H1 (cell line): ENCODE measurements at regions not wholly inside any gene's neighbourhood (a gene's known extent, or its start where the extent isn't known, plus 50 kb on each side); places are given as distances from the start of the nearest gene placed in this dataset.

Experiments
- CTCF ChIA-PET: fragments of 300-600 bp; sonication (Branson Sonifier 250); formaldehyde crosslinking; loops from one replicate; lab custom pipeline; 2021; ENCODE audit not compliant: partially characterized antibody; lab: Charles Lee
- POLR2A ChIA-PET: fragments of 300-600 bp; sonication (Branson Sonifier 250); formaldehyde crosslinking; loops from one replicate; lab custom pipeline; 2021; ENCODE audit warnings: inconsistent platforms; ENCODE audit not compliant: partially characterized antibody; lab: Charles Lee
- DNase-seq, 2 experiments: peaks; one replicate each; pipeline versions ENCODE4 v3.0.0 to v3.0.0-alpha.2; 2010 to 2022; ENCODE audit warnings: low spot score in 2 of 2, low read depth in 1 of 2, mixed read lengths in 1 of 2
- FAIRE-seq: peaks from 2 replicates; lab custom pipeline; 2011; peaks lifted over from hg19 to GRCh38; lab: Jason Lieb, UNC
- H2AFZ ChIP-seq: 2 replicates; pipeline ENCODE4 v1.8.1; 2012; ENCODE audit warnings: low read length, inconsistent platforms
- H2AK5ac ChIP-seq: 2 replicates; pipeline ENCODE4 v1.6.1; 2013; ENCODE audit warnings: low read depth, low read length
- H2BK120ac ChIP-seq: replicated peaks from 2 replicates; pipeline ENCODE3; 2013; ENCODE audit warnings: low read depth, low read length, inconsistent platforms
- H2BK12ac ChIP-seq: 2 replicates; pipeline ENCODE4 v1.6.1; 2013; ENCODE audit warnings: low read depth, low read length
- H2BK15ac ChIP-seq: 2 replicates; pipeline ENCODE4 v1.6.1; 2013; ENCODE audit warnings: low read length
- H2BK20ac ChIP-seq: 2 replicates; pipeline ENCODE4 v1.6.1; 2013; ENCODE audit warnings: low read length
- H2BK5ac ChIP-seq: 2 replicates; pipeline ENCODE4 v1.6.1; 2013; ENCODE audit warnings: low read depth, low read length
- H3K14ac ChIP-seq: 2 replicates; pipeline ENCODE4 v1.6.1; 2013; ENCODE audit warnings: inconsistent platforms; ENCODE audit not compliant: insufficient read length
- H3K18ac ChIP-seq: 2 replicates; pipeline ENCODE4 v1.6.1; 2013; ENCODE audit warnings: low read length; ENCODE audit errors: extremely low read depth
- H3K23ac ChIP-seq: 2 replicates; pipeline ENCODE4 v1.6.1; 2013; ENCODE audit warnings: inconsistent platforms; ENCODE audit not compliant: insufficient read length
- H3K23me2 ChIP-seq: 2 replicates; pipeline ENCODE4 v1.6.1; 2013; ENCODE audit warnings: low read depth, low read length
- H3K27ac ChIP-seq: 2 replicates; pipeline ENCODE4 v1.6.1; 2011; ENCODE audit warnings: low read depth, low read length, inconsistent platforms
- H3K27me3 ChIP-seq, 4 experiments: replicated peaks in 1 of 4; 1 replicate in 1 of 4; 2 replicates in 3 of 4; pipeline versions ENCODE4 v1.6.1 to v1.8.1; 2011 to 2013; ENCODE audit warnings: low read length in 3 of 4, mild to moderate bottlenecking in 3 of 4, inconsistent platforms in 2 of 4, mixed read lengths in 2 of 4, moderate library complexity in 1 of 4; ENCODE audit not compliant: control insufficient read depth in 3 of 4, insufficient read depth in 3 of 4; ENCODE audit errors: extremely low read depth in 1 of 4
- H3K36me3 ChIP-seq, 4 experiments: 2 replicates each; pipeline versions ENCODE4 v1.6.1 to v1.8.1; 2011 to 2013; ENCODE audit warnings: mild to moderate bottlenecking in 4 of 4, low read length in 3 of 4, moderate library complexity in 2 of 4, control low read depth in 1 of 4, inconsistent platforms in 1 of 4; ENCODE audit not compliant: insufficient read depth in 4 of 4, control insufficient read depth in 2 of 4
- H3K4ac ChIP-seq: replicated peaks from 2 replicates; pipeline ENCODE3; 2013; ENCODE audit warnings: low read length, low read depth, mixed read lengths, inconsistent platforms; ENCODE audit not compliant: insufficient read length
- H3K4me1 ChIP-seq, 4 experiments: replicated peaks in 1 of 4; 1 replicate in 1 of 4; 2 replicates in 3 of 4; pipeline versions ENCODE4 v1.6.1 to v1.8.1; 2011 to 2013; ENCODE audit warnings: low read length in 3 of 4, inconsistent platforms in 2 of 4, mixed read lengths in 1 of 4; ENCODE audit not compliant: insufficient read depth in 4 of 4, control insufficient read depth in 3 of 4
- H3K4me2 ChIP-seq, 2 experiments: 2 replicates each; pipeline versions ENCODE4 v1.6.1 to v1.8.1; 2011 to 2013; ENCODE audit warnings: low read depth in 2 of 2, low read length in 2 of 2, control low read depth in 1 of 2, inconsistent platforms in 1 of 2, mild to moderate bottlenecking in 1 of 2; ENCODE audit not compliant: insufficient read depth in 1 of 2
- H3K4me3 ChIP-seq, 4 experiments: fragments of 200-600, 300-600 bp in 1 of 4; sonication (generic), shearing (Covaris generic), sonication (Bioruptor Twin) in 1 of 4; 2 replicates each; pipeline versions ENCODE4 v1.5.1 to v1.8.1; 2011 to 2016; ENCODE audit warnings: low read length in 4 of 4, low read depth in 3 of 4, control low read depth in 2 of 4, inconsistent platforms in 2 of 4, mild to moderate bottlenecking in 2 of 4, mixed read lengths in 1 of 4, moderate library complexity in 1 of 4; ENCODE audit not compliant: insufficient read depth in 2 of 4; ENCODE audit errors: extremely low read depth in 1 of 4
- H3K56ac ChIP-seq: replicated peaks from 2 replicates; pipeline ENCODE3; 2013; ENCODE audit warnings: low read depth, mild to moderate bottlenecking, mixed read lengths, low read length, inconsistent platforms; ENCODE audit not compliant: insufficient read length
- H3K79me1 ChIP-seq: 2 replicates; pipeline ENCODE4 v1.6.1; 2013; ENCODE audit warnings: low read depth, low read length, control low read depth
- H3K79me2 ChIP-seq, 2 experiments: 2 replicates each; pipeline versions ENCODE4 v1.6.1 to v1.8.1; 2012 to 2013; ENCODE audit warnings: low read length in 2 of 2, mild to moderate bottlenecking in 2 of 2, inconsistent platforms in 1 of 2; ENCODE audit not compliant: insufficient read depth in 2 of 2, control insufficient read depth in 1 of 2
- H3K9ac ChIP-seq, 4 experiments: replicated peaks in 1 of 4; 1 replicate in 1 of 4; 2 replicates in 3 of 4; pipeline versions ENCODE4 v1.6.1 to v1.8.1; 2011 to 2013; ENCODE audit warnings: low read depth in 3 of 4, low read length in 3 of 4, control low read depth in 2 of 4, mild to moderate bottlenecking in 2 of 4, moderate library complexity in 2 of 4, inconsistent platforms in 1 of 4; ENCODE audit errors: extremely low read depth in 1 of 4
- H3K9me3 ChIP-seq, 2 experiments: 2 replicates each; pipeline versions ENCODE4 v1.6.1 to v1.8.1; 2012 to 2013; ENCODE audit warnings: mild to moderate bottlenecking in 2 of 2, moderate library complexity in 2 of 2, control low read depth in 1 of 2, inconsistent platforms in 1 of 2, low read depth in 1 of 2, low read length in 1 of 2, mixed read lengths in 1 of 2; ENCODE audit not compliant: insufficient read depth in 2 of 2
- H4K20me1 ChIP-seq, 2 experiments: replicated peaks in 1 of 2; 2 replicates each; pipeline versions ENCODE3 to v1.8.1; 2011 to 2013; ENCODE audit warnings: inconsistent platforms in 2 of 2, low read length in 2 of 2, mild to moderate bottlenecking in 1 of 2; ENCODE audit not compliant: insufficient read depth in 2 of 2, control insufficient read depth in 1 of 2
- H4K5ac ChIP-seq: 2 replicates; pipeline ENCODE4 v1.6.1; 2013; ENCODE audit warnings: low read length, low read depth, mixed read lengths, inconsistent platforms; ENCODE audit not compliant: insufficient read length
- H4K8ac ChIP-seq: 2 replicates; pipeline ENCODE4 v1.8.0; 2013; ENCODE audit warnings: mild to moderate bottlenecking, moderate library complexity, low read length, inconsistent platforms; ENCODE audit not compliant: insufficient read depth; ENCODE audit errors: extremely low read depth
- H4K91ac ChIP-seq: replicated peaks from 2 replicates; pipeline ENCODE3; 2013; ENCODE audit warnings: low read length, mixed read lengths, inconsistent platforms; ENCODE audit not compliant: insufficient read length
- CHD2 ChIP-seq: IDR thresholded peaks from 2 replicates; pipeline ENCODE4 v1.6.1; 2012; ENCODE audit warnings: low read length, improper control_type of control experiment
- EGR1 ChIP-seq: IDR thresholded peaks from 2 replicates; pipeline ENCODE4 v1.6.1; 2011; ENCODE audit warnings: low read depth, low read length, borderline replicate concordance
- EZH2 ChIP-seq: fragments of 200-600 bp; sonication (generic); IDR thresholded peaks from 2 replicates; pipeline ENCODE4 v1.7.1; 2012; ENCODE audit warnings: low read depth, mild to moderate bottlenecking, moderate library complexity, low read length, inconsistent platforms; ENCODE audit not compliant: severe bottlenecking
- NANOG ChIP-seq: IDR thresholded peaks from 2 replicates; pipeline ENCODE4 v1.6.1; 2011; ENCODE audit warnings: low read length, low read depth, mild to moderate bottlenecking, inconsistent platforms; ENCODE audit not compliant: insufficient read depth, poor library complexity, severe bottlenecking
- RBBP5 ChIP-seq: IDR thresholded peaks from 2 replicates; pipeline ENCODE4 v1.7.1; 2012; ENCODE audit warnings: low read depth, mild to moderate bottlenecking, inconsistent platforms, low read length, moderate library complexity, borderline replicate concordance
- WGBS, 2 experiments: shearing (Covaris generic) in 1 of 2; methylation state at CpG; one replicate each; pipeline versions ENCODE4 v1.1.6 to v1.1.7; 2013 to 2015; ENCODE audit warnings: low lambda C conversion rate in 2 of 2, mixed read lengths in 2 of 2, inconsistent platforms in 1 of 2, low coverage in 1 of 2, missing lambda C conversion rate in 1 of 2; ENCODE audit not compliant: insufficient replicate concordance in 2 of 2, insufficient coverage in 1 of 2, insufficient read length in 1 of 2; ENCODE audit errors: extremely low coverage in 1 of 2, missing lambda C conversion rate in 1 of 2; 5-methylcytosine and 5-hydroxymethylcytosine counted together

- no peak for FAIRE-seq
Measured at GRCh38 chr22:45073064-45073463, 63.3 kb upstream of the PHF21B start.

More at GRCh38 chr22:45073064-45073463, 63.3 kb upstream of the PHF21B start:
- H3K9ac ChIP-seq, result no peak overlapping the region
- H4K8ac ChIP-seq, result no peak overlapping the region; the same call in 1 of the 2 replicates
- H3K36me3 ChIP-seq, result no peaks in the 10 kb centered on the region
- H3K79me1 ChIP-seq, result 0 out of 2 replicates have a peak, but pooled peaks cover 2% of the 10 kb centered on the region
- no peak overlapping the region for H3K23ac ChIP-seq
- no peak overlapping the region for H3K56ac ChIP-seq
- H2AK5ac ChIP-seq, result 0 out of 2 replicates have a peak overlapping the region, but pooled peaks have one; percentile 6
- H2BK5ac ChIP-seq, result peak overlapping the region; percentile 75
- H2BK15ac ChIP-seq, result peak overlapping the region; percentile 29; the same call in 1 of the 2 replicates
- H2AFZ ChIP-seq, result no peak overlapping the region
- peak overlapping the region; percentile 33 to 50; a peak in 3 of 4 replicates for H3K4me2 ChIP-seq
- H3K23me2 ChIP-seq, result peaks cover 2% of the 10 kb centered on the region; the same call in 1 of the 2 replicates
- peaks cover 0 to 2% of the 10 kb centered on the region in 2 experiments for H4K20me1 ChIP-seq
- WGBS, 2 experiments, result 89% methylated on average over 5 of the region's 5 CpGs; no CpG with 5 or more reads in 1 of the 2 experiments
- no peak overlapping the region for H3K27ac ChIP-seq
- no peak overlapping the region; a peak in 1 of 8 replicates for H3K4me3 ChIP-seq
- peak overlapping the region; percentile 84 for H2BK120ac ChIP-seq
- no peaks in the 10 kb centered on the region; a peak in 1 of 4 replicates for H3K9me3 ChIP-seq
- H2BK12ac ChIP-seq, result peak overlapping the region; percentile 60; the same call in 1 of the 2 replicates
- peak overlapping the region; percentile 54 for H4K5ac ChIP-seq
- no peaks in the 10 kb centered on the region; a peak in 2 of 7 replicates for H3K27me3 ChIP-seq
- peak overlapping the region; percentile 94 for H4K91ac ChIP-seq
- peaks cover 8 to 17% (median 12%) of the 10 kb centered on the region in 4 experiments for H3K4me1 ChIP-seq
- H3K18ac ChIP-seq, result peak overlapping the region; percentile 83
- no peak for DNase-seq
- H3K79me2 ChIP-seq, result no peaks in the 10 kb centered on the region
- ChIA-PET CTCF (interaction anchor here (0.9 to 1.0 kb wide), 2 partner anchors 11 to 12 kb away, joined by 3 to 4 read pairs; no protein-coding TSS in a partner anchor), POLR2A (interaction anchor here (0.7 to 1.5 kb wide), 8 partner anchors 13 to 100 kb away, joined by 3 to 5 read pairs (median 3); no protein-coding TSS in a partner anchor)
- H2BK20ac ChIP-seq, result peak overlapping the region; percentile 48; the same call in 1 of the 2 replicates
- H3K14ac ChIP-seq, result no peak overlapping the region
- peak overlapping the region; percentile 69 for H3K4ac ChIP-seq
- no peak for TF ChIP-seq NANOG
- no peak for TF ChIP-seq EZH2
- no peak for TF ChIP-seq EGR1
- no peak for TF ChIP-seq CHD2
- no peak for TF ChIP-seq RBBP5
